Right lobe of liver (tissue), 6 donors: ENCODE measurements at regions not wholly inside any gene's neighbourhood (a gene's known extent, or its start where the extent isn't known, plus 50 kb on each side); places are given as distances from the start of the nearest gene placed in this dataset.

Experiments
- ATAC-seq, 4 donors: fragments of 200-7000 bp; cut with Tn5 transposase; one replicate each; pipeline ENCODE4 v1.9.1; 2020; ENCODE audit warnings: mild to moderate bottlenecking in 4 of 4, moderate library complexity in 4 of 4
- DNase-seq, 3 donors: peaks; one replicate each; pipeline ENCODE4 v3.0.0-alpha.2; 2020
- H3K27ac ChIP-seq, 3 donors: fragments of 200-600 bp; one replicate each; pipeline ENCODE4 v1.8.0; 2022
- H3K27me3 ChIP-seq, 2 donors: fragments of 200-600 bp; one replicate each; pipeline ENCODE4 v1.8.0; 2022
- H3K36me3 ChIP-seq, 4 donors: fragments of 200-600 bp; sonication (generic) in 1 of 4; one replicate each; pipeline versions ENCODE4 v1.5.1 to v1.8.0; 2017 to 2022; ENCODE audit warnings: control low read depth in 1 of 4
- H3K4me1 ChIP-seq, 4 donors: fragments of 200-600 bp; sonication (generic) in 1 of 4; one replicate each; pipeline versions ENCODE4 v1.5.1 to v1.8.0; 2017 to 2022; ENCODE audit warnings: control low read depth in 1 of 4
- H3K4me3 ChIP-seq, 3 donors: fragments of 200-600 bp; one replicate each; pipeline ENCODE4 v1.8.0; 2022
- H3K9me3 ChIP-seq, 4 donors: fragments of 200-600 bp; sonication (generic) in 1 of 4; one replicate each; pipeline versions ENCODE4 v1.5.1 to v1.8.0; 2017 to 2022; ENCODE audit warnings: control low read depth in 1 of 4
- POLR2A ChIP-seq: fragments of 450-650 bp; IDR thresholded peaks from one replicate; pipeline ENCODE4 v1.6.1; 2017; ENCODE audit warnings: antibody characterized with exemption, mild to moderate bottlenecking
- WGBS: methylation state at CpG from one replicate; pipeline ENCODE4 v1.1.6; 2018; ENCODE audit warnings: low coverage, low lambda C conversion rate; ENCODE audit not compliant: insufficient coverage; ENCODE audit errors: missing lambda C conversion rate; 5-methylcytosine and 5-hydroxymethylcytosine counted together
- intact Hi-C, 2 donors: fragments of 100-400 bp; cut with DNase I; formaldehyde crosslinking; loops; one replicate each; pipeline versions ENCODE4 v1.11.2 to v1.14.1; 2022
- TF ChIP-seq, protein P1 (sequence below), 4 donors: fragments of 200-600 bp in 3 of 4; fragments of 450-650 bp in 1 of 4; IDR thresholded peaks; one replicate each; pipeline versions ENCODE4 v1.5.1 to v1.8.0; 2016 to 2022; ENCODE audit warnings: antibody characterized with exemption in 4 of 4, mild to moderate bottlenecking in 2 of 4
- donor health status: DM: no; HTN: yes; CAD: no.
- donor health status: DM: no; HTN: no; CAD: no.
- donor health status: DM: no; HTN: no; CAD: no.
- donor health status: DM: no; HTN: yes; CAD: no.
- donor health status: DM: no; HTN: yes; CAD: no.

GRCh38 chr9:107102011-107102410 is 181.1 kb upstream of the RAD23B start:
- Histone ChIP-seq H3K4me1 (no peaks in the 10 kb centered on the region), H3K27ac (no peak overlapping the region), H3K36me3 (no peaks in the 10 kb centered on the region), H3K4me3 (no peak overlapping the region), H3K9me3 (no peaks in the 10 kb centered on the region), H3K27me3 (no peaks in the 10 kb centered on the region)
- TF ChIP-seq, protein P1, sequence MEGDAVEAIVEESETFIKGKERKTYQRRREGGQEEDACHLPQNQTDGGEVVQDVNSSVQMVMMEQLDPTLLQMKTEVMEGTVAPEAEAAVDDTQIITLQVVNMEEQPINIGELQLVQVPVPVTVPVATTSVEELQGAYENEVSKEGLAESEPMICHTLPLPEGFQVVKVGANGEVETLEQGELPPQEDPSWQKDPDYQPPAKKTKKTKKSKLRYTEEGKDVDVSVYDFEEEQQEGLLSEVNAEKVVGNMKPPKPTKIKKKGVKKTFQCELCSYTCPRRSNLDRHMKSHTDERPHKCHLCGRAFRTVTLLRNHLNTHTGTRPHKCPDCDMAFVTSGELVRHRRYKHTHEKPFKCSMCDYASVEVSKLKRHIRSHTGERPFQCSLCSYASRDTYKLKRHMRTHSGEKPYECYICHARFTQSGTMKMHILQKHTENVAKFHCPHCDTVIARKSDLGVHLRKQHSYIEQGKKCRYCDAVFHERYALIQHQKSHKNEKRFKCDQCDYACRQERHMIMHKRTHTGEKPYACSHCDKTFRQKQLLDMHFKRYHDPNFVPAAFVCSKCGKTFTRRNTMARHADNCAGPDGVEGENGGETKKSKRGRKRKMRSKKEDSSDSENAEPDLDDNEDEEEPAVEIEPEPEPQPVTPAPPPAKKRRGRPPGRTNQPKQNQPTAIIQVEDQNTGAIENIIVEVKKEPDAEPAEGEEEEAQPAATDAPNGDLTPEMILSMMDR (IDR thresholded peaks at IDR 0.05) = no peak
- TF ChIP-seq POLR2A = no peak
- WGBS = 63% methylated on average over 5 of the region's 5 CpGs
- ATAC-seq (no peak), DNase-seq (no peak)
- intact Hi-C loops = no loop called here

- Histone ChIP-seq H3K36me3 (no peaks in the 10 kb centered on the region), H3K9me3 (no peaks in the 10 kb centered on the region), H3K4me1 (no peaks in the 10 kb centered on the region), H3K27ac (no peak overlapping the region), H3K4me3 (no peak overlapping the region), H3K27me3 (no peaks in the 10 kb centered on the region)
- intact Hi-C loops = no loop called here
- WGBS = 78% methylated on average over 2 of the region's 2 CpGs
- DNase-seq = no peak
- no peak for ATAC-seq
- TF ChIP-seq, protein P1 (IDR thresholded peaks at IDR 0.05) = no peak
- no peak for TF ChIP-seq POLR2A
Measured at GRCh38 chr9:107103621-107104020, 179.5 kb upstream of the RAD23B start.

- intact Hi-C loops = no loop called here
- no peaks in the 10 kb centered on the region for H3K36me3 ChIP-seq
- no peak overlapping the region for H3K4me3 ChIP-seq
- H3K27me3 ChIP-seq = no peaks in the 10 kb centered on the region
- no peak overlapping the region for H3K27ac ChIP-seq
- WGBS = 65% methylated on average over 2 of the region's 3 CpGs
- no peaks in the 10 kb centered on the region for H3K9me3 ChIP-seq
- no peak for TF ChIP-seq POLR2A
- TF ChIP-seq, protein P1 (IDR thresholded peaks at IDR 0.05) = no peak
- no peak for DNase-seq
- no peaks in the 10 kb centered on the region for H3K4me1 ChIP-seq
- no peak for ATAC-seq
Measured at GRCh38 chr9:107105784-107106183, 177.3 kb upstream of the RAD23B start.

- Histone ChIP-seq H3K36me3 (no peaks in the 10 kb centered on the region), H3K27ac (no peak overlapping the region), H3K4me3 (no peak overlapping the region), H3K4me1 (no peaks in the 10 kb centered on the region), H3K27me3 (no peaks in the 10 kb centered on the region), H3K9me3 (no peaks in the 10 kb centered on the region)
- ATAC-seq = no peak
- DNase-seq = no peak
- intact Hi-C loops = no loop called here
- WGBS = 61% methylated on average over 3 of the region's 3 CpGs
- TF ChIP-seq, protein P1 (IDR thresholded peaks at IDR 0.05) = no peak
- TF ChIP-seq POLR2A = no peak
Measured at GRCh38 chr9:107106416-107106815, 176.7 kb upstream of the RAD23B start.
